A549 (cell line): ENCODE measurements at regions not wholly inside any gene's neighbourhood (a gene's known extent, or its start where the extent isn't known, plus 50 kb on each side); places are given as distances from the start of the nearest gene placed in this dataset.

Source experiments
- POLR2A ChIP-seq: IDR thresholded peaks from 2 replicates; pipeline ENCODE4 v1.6.1; 2012; ENCODE audit warnings: mild to moderate bottlenecking, low read length
- SMC3 ChIP-seq: fragments of >200 bp; sonication (Bioruptor Twin); formaldehyde crosslinking; IDR thresholded peaks from 3 replicates; pipeline ENCODE4 v1.6.1; 2018; ENCODE audit warnings: inconsistent platforms
- TF ChIP-seq, protein P1 (sequence below): fragments of 200-600 bp; sonication (generic); IDR thresholded peaks from 2 replicates; pipeline ENCODE4 v1.6.1; 2016; ENCODE audit warnings: antibody characterized with exemption, mild to moderate bottlenecking, moderate library complexity

DNA sequence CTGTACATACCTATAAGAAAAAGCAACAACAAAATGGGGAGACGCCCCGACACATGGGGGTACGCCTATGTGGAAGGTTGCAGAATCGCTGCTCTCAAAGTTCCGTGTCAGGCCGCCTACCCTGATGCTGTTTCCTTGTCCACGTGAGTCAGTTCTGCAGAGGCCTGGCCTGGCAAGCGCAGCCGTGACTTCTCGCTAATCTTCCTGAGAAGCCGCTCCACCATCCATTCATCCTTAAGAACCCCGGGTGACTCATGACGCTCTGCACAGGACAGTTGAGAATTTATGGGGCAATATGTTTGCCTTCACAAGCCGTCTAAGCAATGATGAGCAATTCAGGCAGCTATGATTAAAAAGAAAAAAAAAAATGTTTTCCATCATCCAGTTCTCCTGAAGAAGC lies 122.3 kb upstream of the TMPRSS2 start:
- TF ChIP-seq POLR2A (no peak), SMC3 (peak; percentile 34; the same call in 1 of the 3 replicates)
- TF ChIP-seq, protein P1, sequence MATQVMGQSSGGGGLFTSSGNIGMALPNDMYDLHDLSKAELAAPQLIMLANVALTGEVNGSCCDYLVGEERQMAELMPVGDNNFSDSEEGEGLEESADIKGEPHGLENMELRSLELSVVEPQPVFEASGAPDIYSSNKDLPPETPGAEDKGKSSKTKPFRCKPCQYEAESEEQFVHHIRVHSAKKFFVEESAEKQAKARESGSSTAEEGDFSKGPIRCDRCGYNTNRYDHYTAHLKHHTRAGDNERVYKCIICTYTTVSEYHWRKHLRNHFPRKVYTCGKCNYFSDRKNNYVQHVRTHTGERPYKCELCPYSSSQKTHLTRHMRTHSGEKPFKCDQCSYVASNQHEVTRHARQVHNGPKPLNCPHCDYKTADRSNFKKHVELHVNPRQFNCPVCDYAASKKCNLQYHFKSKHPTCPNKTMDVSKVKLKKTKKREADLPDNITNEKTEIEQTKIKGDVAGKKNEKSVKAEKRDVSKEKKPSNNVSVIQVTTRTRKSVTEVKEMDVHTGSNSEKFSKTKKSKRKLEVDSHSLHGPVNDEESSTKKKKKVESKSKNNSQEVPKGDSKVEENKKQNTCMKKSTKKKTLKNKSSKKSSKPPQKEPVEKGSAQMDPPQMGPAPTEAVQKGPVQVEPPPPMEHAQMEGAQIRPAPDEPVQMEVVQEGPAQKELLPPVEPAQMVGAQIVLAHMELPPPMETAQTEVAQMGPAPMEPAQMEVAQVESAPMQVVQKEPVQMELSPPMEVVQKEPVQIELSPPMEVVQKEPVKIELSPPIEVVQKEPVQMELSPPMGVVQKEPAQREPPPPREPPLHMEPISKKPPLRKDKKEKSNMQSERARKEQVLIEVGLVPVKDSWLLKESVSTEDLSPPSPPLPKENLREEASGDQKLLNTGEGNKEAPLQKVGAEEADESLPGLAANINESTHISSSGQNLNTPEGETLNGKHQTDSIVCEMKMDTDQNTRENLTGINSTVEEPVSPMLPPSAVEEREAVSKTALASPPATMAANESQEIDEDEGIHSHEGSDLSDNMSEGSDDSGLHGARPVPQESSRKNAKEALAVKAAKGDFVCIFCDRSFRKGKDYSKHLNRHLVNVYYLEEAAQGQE = no peak
